Stimulated activated CD4-positive, alpha-beta T cell treated with anti-CD3 and anti-CD28 coated beads, TNF-alpha, amount 100 ng/mL, for 1 hour (primary cell): ENCODE measurements at regions not wholly inside any gene's neighbourhood (a gene's known extent, or its start where the extent isn't known, plus 50 kb on each side); places are given as distances from the start of the nearest gene placed in this dataset.
"Not testable (repeated sequence)": the region's sequence is repeated elsewhere in the genome, so short reads cannot be mapped to it uniquely, and the experiment has no call there.

Experiments
- DNase-seq, 3 donors: peaks; one replicate each; pipeline ENCODE4 v3.0.0-alpha.2; 2020; ENCODE audit warnings: low read depth in 3 of 3, low spot score in 1 of 3

DNA sequence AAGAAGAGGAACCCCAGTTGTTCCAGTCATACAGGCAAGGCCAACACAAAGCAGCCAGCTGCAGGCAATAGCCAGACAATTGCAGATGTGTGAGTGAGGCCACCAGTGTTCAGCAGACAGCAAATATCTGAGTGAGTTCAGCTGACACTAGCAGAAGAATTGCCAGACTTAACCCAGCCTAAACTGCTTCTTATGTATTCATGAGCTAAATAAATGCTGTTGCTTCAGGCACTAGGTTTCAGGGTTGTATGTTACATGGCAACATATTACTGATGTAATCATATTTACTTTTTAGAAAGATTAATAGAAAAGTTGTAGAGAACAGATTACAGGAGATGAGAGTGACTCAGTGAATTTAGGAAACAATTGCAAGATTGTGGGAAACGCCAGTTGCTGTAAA lies 129.8 kb upstream of the CHODL start:
- no peak for DNase-seq

DNA sequence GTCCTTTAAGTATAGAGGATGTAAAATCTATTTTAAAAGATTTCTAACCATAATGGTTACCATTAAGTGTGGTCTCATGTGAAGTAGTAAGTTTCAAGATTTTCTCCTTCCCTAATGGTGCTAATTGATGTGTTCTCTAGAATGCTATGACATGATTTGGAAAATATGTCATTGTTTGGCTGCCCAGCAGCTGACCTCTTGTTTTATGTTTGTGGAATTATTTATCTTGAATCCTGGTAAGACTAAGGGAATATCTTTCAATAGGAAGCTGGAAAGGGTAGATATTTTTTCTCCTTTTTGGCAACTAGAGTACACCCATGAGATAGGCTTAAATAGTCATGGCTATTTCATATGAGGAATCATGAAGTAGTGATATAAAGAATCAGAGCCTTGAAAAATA lies 139.8 kb upstream of the CHODL start:
- no peak for DNase-seq

DNA sequence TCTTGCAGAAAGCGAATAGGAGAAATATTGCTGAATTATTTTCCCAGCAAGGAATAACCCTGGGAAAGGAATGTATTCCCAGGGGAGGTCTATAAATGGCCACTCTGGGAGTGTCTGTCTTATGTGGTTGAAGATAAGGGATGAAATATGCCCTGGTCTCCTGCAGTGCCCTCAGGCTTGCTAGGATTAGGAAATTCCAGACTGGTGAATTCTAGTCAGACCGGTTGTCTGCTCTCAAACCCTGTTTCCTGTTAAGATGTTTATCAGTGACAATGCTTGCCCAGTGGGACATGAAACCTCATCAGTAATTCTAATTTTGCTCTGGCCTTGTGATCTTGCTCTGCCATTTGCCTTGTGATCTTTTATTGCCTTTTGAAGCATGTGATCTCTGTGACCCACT lies 148.2 kb upstream of the CHODL start:
- DNase-seq = not testable (repeated sequence)

DNA sequence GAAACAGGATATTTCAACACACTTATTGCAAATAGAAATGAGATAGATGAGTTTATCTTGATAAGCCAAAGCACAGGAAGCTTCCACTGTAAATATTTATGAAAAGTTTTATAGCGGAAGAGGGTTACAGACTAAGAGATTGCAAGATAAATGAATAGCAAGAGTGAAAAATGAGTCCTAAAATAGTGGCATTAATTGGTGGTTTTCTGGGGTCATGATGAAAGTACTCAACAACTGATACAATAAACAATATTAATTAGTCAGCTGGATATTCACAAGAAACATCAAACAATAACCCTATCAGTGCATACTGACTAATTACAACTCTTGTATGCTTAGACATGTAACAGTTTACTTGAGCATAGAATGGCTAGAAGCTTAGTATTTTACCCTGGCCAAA lies 154.8 kb upstream of the CHODL start:
- no peak for DNase-seq

DNA sequence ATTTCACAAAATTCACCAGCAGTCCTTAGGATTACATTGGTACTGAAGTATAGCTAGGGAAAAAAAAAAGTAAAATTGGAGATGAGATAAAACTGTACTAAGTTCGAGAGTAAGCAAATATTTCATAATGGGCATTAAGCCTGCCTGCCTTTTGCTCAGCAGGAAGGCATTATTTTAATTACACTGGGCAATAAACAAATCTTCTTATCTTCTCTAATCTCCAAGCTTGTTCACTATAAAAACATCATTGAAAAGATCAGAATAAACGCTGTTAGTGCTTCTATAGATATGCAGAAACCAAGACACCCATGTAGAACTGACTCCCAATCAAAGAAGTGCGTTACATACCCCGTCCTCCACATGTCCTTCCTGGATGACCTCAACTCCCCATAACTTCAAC lies 174.2 kb upstream of the CHODL start:
- no peak for DNase-seq

DNA sequence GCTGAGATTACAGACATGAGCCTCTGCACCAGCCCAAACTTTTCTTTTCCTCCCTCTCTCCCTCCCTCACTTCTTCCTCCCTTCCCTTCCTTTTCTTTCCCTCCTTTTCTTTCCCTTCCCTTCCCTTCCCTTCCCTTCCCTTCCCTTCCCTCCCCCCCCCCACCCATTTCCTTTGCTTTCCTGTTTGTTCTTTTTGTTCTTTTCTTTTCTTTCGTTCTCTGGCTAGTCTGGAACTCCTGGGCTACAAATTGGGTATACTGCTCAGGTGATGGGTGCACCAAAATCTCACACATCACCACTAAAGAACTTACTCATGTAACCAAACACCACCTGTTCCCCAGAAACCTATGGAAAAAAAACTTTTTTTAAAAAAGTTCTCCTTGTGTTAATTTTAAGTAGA lies 174.8 kb upstream of the CHODL start:
- no peak for DNase-seq

DNA sequence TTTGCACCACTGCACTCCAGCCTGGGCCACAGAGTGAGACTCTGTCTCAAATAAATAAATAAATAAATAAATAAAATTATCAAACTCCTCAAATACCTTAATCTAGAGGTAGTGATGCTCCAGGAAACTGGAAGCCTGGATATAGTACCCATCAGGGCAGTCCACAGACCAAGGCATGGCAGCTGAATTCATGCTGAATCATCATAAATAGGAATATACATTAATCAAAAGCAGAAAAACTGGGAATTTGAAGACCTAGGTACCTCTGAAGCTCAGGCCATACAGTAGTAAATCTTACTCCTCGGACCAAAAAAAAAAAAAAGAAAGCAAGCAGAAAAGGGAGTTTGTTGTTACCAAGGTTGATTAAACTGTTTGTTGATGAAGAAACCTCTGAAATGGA lies 184.2 kb upstream of the CHODL start:
- DNase-seq = no peak

DNA sequence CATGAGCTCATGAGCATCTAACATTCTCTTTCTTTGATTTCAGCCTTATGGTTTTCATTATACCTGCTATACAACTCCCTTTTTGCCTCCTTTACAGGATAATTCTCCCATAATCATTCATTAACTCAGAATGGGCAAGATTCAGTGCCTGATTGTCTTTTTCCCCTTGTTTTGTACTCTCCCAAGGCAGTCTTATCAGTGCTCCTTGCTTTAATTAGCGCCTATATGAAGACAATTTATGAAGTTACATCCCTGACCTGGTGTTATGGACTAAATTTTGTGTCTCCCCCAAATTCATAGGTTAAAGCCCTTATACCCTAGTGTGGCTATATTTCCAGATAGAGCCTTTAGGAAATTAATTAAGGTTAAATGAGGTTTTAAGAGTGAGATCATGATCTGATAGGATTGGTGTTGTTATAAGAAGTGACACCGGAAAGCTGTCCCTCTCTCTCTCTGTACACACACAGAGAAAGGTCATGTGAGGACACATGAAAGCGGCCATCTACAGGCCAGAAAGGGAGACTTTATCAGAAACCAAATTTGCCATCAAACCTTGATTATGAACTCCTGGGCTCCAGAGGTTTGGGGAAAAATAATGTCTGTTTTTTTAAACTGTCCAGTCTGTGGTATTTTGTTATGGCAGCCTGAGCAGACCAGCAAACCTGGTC lies 185.8 kb upstream of the CHODL start:
- DNase-seq = no peak

DNA sequence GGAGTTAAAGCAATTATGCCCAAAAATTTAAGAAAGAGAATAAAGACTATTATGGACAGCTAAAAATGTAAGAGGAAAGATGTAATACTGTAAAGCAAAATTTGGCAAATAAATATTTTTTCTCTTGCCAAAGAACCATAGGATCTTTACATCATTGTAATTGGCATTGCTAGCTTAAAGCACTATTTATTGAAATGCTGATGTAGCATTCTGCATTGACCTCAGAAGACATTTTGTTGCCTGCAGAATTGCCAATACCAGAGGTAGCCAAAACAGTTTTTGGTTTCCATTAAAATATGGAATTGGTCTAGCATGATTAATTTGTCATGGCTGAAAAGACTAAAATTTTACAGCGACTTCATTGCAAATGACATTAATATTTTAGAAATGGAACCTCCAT lies 191.5 kb upstream of the CHODL start:
- DNase-seq = no peak

DNA sequence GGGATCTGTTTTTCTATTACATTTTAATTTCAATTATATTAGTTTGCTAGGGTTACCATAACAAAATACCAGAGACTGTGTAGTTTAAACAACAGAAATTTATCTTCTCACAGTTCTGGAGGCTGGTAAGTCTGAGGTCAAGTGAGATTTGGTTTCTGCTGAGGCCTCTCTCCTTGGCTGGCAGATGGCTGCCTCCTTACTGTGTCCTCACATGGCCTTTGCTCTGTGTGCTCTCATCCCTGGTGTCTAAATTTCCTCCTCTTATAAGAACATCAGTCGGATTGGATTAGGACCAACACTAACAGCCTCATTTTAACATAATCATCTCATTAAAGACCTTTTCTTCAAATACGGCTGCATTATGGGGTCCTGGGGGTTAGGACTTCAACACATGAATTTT lies 195.2 kb upstream of the CHODL start:
- no peak for DNase-seq

DNA sequence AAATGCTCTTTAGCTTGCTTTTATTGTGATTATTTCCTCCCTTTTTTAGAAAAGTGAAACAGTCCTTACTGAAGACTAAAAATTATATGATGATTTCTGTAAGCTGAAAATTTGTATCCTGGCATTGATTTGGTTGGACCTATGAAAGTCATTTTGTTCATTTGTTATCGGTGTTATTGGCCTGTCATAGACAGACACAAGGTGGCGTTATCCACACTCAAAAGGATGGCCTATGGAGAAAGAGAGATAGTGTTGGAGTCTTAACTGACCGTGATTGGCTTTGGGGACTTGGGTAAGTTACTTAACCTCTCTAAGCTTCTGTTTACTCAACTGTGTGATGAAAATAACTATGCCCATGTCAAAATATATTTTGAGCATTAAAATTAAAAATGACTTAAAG lies 203.6 kb upstream of the CHODL start:
- no peak for DNase-seq

DNA sequence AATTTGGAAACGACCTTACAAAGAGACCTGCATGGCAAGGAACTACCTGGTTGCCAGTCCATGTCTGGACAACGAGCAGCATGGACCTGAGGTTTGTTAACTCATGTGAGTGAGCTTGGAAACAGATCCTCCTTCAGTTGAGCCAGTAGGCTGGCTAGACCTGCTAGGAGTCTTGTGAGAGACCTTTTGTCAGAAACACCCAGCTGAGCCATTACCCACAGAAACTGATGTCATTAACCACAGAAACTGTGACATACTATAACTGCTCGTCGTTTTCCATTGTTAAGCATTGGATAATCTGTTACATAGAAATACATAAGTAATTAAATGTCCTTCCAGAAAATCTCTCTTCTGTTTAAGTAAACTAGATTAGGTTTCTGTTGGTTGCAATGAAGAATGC lies 211.1 kb upstream of the C21orf91 start:
- no peak for DNase-seq

DNA sequence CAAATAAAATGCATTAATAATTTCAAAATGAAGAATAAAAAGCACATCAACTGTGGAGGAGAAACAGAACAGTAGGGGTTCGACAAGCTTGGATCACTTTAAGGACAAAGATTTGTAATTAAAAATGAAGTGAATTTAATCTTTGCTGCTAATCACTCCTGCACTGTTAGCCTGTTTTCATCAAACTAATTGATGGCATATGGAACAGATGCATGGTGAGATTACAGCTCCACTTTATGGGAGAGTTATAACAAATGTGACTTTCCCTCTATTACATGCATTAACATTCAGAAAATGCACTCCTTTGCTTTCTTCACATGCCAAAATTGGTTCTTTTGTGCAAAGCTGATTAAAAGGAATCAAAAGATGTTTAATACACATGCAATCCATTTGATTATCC lies 207.2 kb upstream of the C21orf91 start:
- no peak for DNase-seq

DNA sequence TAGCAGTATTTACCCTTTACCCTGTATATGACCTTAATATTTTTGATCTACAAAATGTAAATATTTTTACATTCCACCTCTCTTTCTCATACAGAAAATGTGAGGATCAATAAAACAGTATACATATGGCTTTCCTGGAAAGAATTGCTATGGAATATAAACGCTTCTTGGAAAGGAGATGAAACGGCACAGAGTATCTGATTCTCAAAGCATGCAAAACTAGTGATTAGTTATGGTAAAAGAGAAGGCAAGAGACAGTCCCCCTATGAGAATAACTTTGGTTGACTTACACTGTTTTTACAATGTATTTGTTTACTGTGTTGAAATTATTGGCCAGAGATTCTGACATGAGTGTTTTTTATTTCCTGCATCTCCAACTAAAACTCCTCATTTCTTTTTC lies 204.6 kb upstream of the C21orf91 start:
- no peak for DNase-seq

DNA sequence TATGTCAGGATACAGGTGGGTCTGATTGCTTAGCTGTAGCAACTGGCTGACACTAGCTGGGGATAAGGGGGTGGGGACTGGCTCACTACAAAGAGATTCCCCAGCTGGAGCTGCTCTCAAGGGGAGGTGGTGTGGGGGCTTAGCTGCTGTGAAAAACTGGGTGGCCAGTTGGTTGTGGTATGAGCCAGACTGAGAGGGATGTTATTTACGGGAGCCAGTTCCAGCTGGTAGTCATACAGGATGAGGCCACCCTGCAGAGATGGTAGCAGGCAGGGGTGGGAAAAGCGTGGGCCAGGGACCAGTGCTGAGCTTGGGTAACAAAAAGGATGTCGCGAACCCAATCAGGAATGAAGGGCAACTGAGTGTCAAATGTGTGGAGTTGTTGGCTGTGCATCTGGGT lies 204.0 kb upstream of the C21orf91 start:
- no peak for DNase-seq

DNA sequence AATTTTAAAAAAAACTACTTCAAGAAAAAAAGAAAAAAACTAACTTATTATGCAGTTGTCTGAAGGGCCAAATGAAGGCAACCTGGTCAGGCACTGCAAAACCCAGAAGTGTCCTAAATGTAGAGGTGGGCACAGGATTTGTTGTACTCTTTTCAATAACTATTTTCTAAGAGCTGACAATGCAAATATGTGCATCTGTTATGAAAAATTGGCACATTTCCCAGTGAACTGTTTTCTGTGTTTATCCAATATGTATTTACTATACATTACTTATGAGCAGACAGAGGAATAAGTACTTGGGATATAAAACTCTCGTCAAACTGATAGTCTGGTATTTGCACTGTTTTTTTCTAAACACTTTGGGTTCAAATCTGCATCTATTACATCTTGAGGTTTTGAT lies 188.0 kb upstream of the C21orf91 start:
- no peak for DNase-seq

DNA sequence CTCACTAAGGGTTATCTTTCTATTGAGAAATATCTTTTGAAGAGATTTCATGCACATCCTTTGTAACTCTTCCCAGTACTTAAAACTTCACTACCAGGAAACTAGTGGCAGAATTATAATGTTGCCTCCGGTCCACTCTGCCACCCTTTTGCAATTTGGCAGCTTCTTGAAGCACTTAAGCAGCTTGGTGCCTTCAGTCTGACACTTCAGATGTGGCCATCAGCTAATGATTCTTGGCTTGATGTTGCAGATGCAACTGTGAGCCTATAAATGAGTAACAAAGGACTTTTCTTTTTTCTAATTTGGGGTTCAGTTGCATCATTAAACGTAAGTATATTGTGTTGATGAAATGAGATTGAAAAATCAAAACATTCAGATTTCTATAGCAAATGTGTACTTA lies 187.5 kb upstream of the C21orf91 start:
- DNase-seq = no peak

DNA sequence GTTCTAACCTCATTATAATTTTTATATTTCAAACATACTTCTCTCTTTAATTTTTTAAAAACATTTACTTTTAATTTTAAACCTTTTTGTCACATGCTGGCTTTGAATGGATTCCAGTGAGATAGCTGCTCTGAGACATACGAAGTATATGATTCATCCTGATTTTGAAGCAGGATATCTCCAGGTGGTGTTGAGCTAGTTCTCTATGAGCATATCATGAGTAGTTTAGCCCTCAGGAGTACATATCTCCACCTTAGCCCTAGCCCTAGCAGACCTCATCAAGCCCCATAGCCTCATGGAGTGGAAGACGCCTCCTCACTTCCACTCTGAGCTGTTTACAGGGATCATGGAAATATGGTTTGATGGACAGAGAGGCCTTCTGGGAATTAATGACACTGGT lies 183.2 kb upstream of the C21orf91 start:
- no peak for DNase-seq

DNA sequence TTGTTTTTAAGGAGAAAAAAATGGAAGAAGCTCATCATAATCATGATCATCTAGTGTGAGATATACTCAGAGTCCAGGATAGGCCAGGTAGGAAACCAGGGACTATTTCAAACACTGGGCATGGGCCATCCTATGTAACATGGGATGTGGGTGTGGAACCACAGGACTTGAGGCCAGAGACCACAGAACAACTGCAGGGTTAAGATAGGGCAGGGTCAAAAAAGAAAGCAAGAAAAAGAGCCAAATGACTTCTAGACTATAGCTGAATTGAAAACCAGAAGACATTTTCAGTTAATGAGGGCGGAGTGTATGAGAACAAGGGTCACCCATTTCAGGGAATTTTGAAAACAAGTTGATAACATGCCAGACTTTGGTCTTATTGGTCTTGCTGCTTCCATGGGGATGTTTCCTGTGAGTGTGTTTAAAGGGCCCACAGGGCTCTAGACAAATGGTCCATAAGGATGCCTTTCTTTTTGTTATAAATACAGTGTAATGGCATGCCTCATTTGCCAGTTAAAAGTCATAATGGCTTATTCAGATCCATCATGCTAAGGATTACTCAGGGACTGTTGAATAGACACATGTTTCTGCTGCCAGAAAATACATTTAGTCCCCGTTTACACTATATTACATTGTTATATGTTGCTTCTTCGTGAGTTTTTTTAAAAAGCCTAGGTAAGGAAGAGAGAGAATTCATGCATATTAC lies 182.0 kb upstream of the C21orf91 start:
- DNase-seq = no peak

DNA sequence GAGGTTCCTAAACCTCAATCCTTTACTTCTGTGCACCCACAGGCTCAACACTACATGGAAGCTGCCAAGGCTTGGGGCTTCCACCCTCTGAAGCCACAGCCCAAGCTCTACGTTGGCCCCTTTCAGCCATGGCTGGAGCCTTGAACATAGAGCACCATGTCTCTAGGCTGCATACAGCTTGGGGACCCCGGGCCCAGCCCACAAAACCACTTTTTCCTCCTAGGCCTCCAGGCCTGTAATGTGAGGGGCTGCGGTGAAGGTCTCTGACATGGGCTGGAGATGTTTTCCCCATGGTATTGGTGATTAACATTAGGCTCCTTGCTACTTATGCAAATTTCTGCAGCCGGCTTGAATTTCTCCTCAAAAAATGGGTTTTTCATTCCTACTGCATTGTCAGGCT lies 179.4 kb upstream of the C21orf91 start:
- DNase-seq = not testable (repeated sequence)

DNA sequence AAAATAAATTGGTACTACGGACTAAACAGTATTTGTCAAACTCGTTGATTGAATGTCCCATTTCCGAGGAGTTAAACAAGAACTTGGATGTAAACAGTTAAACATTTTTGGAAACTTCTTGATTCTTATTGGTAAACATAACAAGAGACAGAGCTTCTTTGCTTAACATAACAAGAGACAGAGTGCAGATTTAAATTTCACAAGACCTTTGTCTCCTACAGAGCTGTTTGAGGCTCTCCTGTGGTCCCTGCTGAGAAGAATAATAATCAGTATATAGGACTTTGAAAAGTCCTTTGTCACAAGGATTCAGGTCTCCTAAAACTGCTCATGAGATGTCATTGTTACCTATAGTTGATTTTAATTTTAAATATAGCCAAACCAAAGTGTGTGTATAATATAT lies 170.6 kb upstream of the C21orf91 start:
- DNase-seq = no peak

DNA sequence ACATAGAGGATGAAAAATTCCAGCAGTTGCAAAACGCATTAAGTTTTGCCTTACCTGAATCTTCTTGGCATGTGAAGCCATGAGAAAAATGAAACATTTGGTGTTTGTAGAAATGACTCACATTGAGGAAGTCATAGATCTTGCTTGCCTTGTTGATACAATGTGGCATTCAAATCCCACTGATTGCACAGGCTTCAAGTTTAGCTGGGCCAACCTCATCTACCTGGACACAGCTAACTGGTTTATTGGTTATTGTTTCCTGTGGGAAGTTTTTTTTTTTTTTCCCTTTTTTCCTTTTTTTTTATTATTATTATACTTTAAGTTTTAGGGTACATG lies 168.9 kb upstream of the C21orf91 start:
- no peak for DNase-seq

DNA sequence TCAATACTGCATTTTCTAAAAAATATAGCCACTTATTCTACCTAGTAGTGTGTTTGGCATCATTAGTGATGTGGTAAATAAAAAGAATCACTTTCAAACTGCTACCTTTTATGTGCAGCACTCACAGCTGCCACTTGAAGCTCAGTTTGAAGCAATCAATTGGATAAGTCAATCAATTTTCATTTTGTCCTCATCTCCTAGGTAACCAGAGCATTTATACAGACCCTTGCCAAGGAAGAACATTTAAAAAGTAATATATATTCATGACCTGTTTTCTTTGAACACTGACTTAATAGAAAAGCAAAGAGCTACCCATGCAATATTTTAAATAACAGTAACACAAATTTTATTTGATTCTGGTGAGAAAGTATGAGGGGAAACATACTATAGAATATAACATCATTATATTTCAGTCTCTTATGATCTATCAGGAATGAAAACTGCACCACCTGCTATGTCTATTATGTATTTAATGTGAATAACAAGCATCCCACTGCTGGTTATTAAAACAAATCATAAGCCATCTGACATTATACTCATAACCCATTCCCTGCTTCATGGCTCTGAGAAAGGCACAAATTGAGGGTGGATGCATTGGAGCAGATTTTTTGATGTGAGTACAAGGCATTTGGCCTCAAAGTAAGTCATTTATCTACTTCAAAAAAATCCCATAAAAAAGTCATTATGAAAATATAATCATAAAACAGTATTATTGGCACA lies 168.4 kb upstream of the C21orf91 start:
- DNase-seq = no peak
